Right forelimb (tissue), 1 donor: ENCODE measurements at regions not wholly inside any gene's neighbourhood (a gene's known extent, or its start where the extent isn't known, plus 50 kb on each side); places are given as distances from the start of the nearest gene placed in this dataset.

ENCODE experiments used
- DNase-seq: peaks from one replicate; pipeline ENCODE4 v3.0.0-alpha.2; 2018

GRCh38 chr1:218526198-218526580 lies 181.1 kb downstream of the TGFB2 start:
- DNase-seq, result no peak

- no peak for DNase-seq
Observed at GRCh38 chr1:218527737-218528136, 182.6 kb downstream of the TGFB2 start.

GRCh38 chr1:218529646-218530300 lies 184.6 kb downstream of the TGFB2 start:
- DNase-seq, result no peak

- no peak for DNase-seq
Observed at GRCh38 chr1:218531936-218532335, 186.8 kb downstream of the TGFB2 start.

- no peak for DNase-seq
Observed at GRCh38 chr1:218536296-218536986, 191.3 kb downstream of the TGFB2 start.

- no peak for DNase-seq
Observed at GRCh38 chr1:218537122-218537913, 192.2 kb downstream of the TGFB2 start.

GRCh38 chr1:218538341-218538740 lies 193.2 kb downstream of the TGFB2 start:
- DNase-seq, result no peak

GRCh38 chr1:218546314-218546713 lies 201.2 kb downstream of the TGFB2 start:
- no peak for DNase-seq

- DNase-seq, result no peak
Observed at GRCh38 chr1:218547957-218548730, 203.0 kb downstream of the TGFB2 start.

- DNase-seq, result no peak
Observed at GRCh38 chr1:218548764-218549163, 203.6 kb downstream of the TGFB2 start.

- DNase-seq, result no peak
Observed at GRCh38 chr1:218553197-218553596, 208.1 kb downstream of the TGFB2 start.

- no peak for DNase-seq
Observed at GRCh38 chr1:218556016-218556415, 210.9 kb downstream of the TGFB2 start.

- peak; percentile 72 for DNase-seq
Observed at GRCh38 chr1:218557731-218558130, 212.6 kb downstream of the TGFB2 start.

- DNase-seq, result no peak
Observed at GRCh38 chr1:218558271-218558810, 213.2 kb downstream of the TGFB2 start.

GRCh38 chr1:218565377-218565776 lies 220.2 kb downstream of the TGFB2 start:
- no peak for DNase-seq

- DNase-seq, result no peak
Observed at GRCh38 chr1:218568962-218569550, 223.9 kb downstream of the TGFB2 start.

GRCh38 chr1:218570456-218570855 lies 225.3 kb downstream of the TGFB2 start:
- no peak for DNase-seq

- no peak for DNase-seq
Observed at GRCh38 chr1:218571491-218571890, 226.4 kb downstream of the TGFB2 start.

GRCh38 chr1:218572050-218572449 lies 226.9 kb downstream of the TGFB2 start:
- no peak for DNase-seq

GRCh38 chr1:218573925-218574324 lies 228.8 kb downstream of the TGFB2 start:
- DNase-seq, result no peak

GRCh38 chr1:218575079-218575478 lies 229.9 kb downstream of the TGFB2 start:
- DNase-seq, result no peak

GRCh38 chr1:218575856-218576255 lies 230.7 kb downstream of the TGFB2 start:
- DNase-seq, result no peak
